CD4-positive, alpha-beta T cell treated with Interleukin-12 subunit alpha and Interleukin-12 subunit beta, for 1 hour (primary cell): ENCODE measurements at regions not wholly inside any gene's neighbourhood (a gene's known extent, or its start where the extent isn't known, plus 50 kb on each side); places are given as distances from the start of the nearest gene placed in this dataset.
"Not testable (repeated sequence)": the region's sequence is repeated elsewhere in the genome, so short reads cannot be mapped to it uniquely, and the experiment has no call there.

ENCODE experiments used
- DNase-seq: peaks from one replicate; pipeline ENCODE4 v3.0.0-alpha.2; 2020

GRCh38 chr7:64469673-64470072, 93.2 kb downstream of the ZNF680 start:
- DNase-seq = no peak

GRCh38 chr7:64465551-64465950, 97.3 kb downstream of the ZNF680 start:
- no peak for DNase-seq

GRCh38 chr7:64463636-64464375, 99.1 kb downstream of the ZNF680 start:
- DNase-seq = peak; percentile 13

GRCh38 chr7:64459858-64460257, 103.0 kb downstream of the ZNF680 start:
- not testable (repeated sequence) for DNase-seq

GRCh38 chr7:64433590-64433989, 119.8 kb downstream of the ZNF736 start:
- DNase-seq = no peak

GRCh38 chr7:64431838-64432237, 118.1 kb downstream of the ZNF736 start:
- DNase-seq = no peak

GRCh38 chr7:64429232-64429631, 115.5 kb downstream of the ZNF736 start:
- no peak for DNase-seq

- DNase-seq = not testable (repeated sequence)
These were observed 111.7 kb downstream of the ZNF736 start for GRCh38 chr7:64425436-64425835.

GRCh38 chr7:64407148-64407547, 93.4 kb downstream of the ZNF736 start:
- DNase-seq = no peak
